ENCODE measurements at regions not wholly inside any gene's neighbourhood (a gene's known extent, or its start where the extent isn't known, plus 50 kb on each side); places are given as distances from the start of the nearest gene placed in this dataset.

- Histone ChIP-seq H3K27ac (no peak overlapping the region), H3K36me3 (no peaks in the 10 kb centered on the region), H3K27me3 (replicated peaks in 1 of 7) (peaks cover 0 to 7% (median 0%) of the 10 kb centered on the region in 7 donors), H3K9me3 (no peaks in the 10 kb centered on the region), H3K4me3 (no peak overlapping the region), H3K4me1 (no peaks in the 10 kb centered on the region)
- WGBS, 5 donors: 0% methylated on average over 1 of the region's 1 CpG
- intact Hi-C loops (cut with DNase I; ENCODE audit: low total_unique reads): no loop called here
- TF ChIP-seq POLR2AphosphoS5 (IDR thresholded peaks at IDR 0.05) (no peak), POLR2A (IDR thresholded peaks at IDR 0.05) (no peak)
- TF ChIP-seq, protein P1, sequence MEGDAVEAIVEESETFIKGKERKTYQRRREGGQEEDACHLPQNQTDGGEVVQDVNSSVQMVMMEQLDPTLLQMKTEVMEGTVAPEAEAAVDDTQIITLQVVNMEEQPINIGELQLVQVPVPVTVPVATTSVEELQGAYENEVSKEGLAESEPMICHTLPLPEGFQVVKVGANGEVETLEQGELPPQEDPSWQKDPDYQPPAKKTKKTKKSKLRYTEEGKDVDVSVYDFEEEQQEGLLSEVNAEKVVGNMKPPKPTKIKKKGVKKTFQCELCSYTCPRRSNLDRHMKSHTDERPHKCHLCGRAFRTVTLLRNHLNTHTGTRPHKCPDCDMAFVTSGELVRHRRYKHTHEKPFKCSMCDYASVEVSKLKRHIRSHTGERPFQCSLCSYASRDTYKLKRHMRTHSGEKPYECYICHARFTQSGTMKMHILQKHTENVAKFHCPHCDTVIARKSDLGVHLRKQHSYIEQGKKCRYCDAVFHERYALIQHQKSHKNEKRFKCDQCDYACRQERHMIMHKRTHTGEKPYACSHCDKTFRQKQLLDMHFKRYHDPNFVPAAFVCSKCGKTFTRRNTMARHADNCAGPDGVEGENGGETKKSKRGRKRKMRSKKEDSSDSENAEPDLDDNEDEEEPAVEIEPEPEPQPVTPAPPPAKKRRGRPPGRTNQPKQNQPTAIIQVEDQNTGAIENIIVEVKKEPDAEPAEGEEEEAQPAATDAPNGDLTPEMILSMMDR (IDR thresholded peaks at IDR 0.05 in 8 of 11, conservative IDR thresholded peaks at IDR 0.05 in 3 of 11): no peak
- DNase-seq: no peak
Measured at GRCh38 chr13:110024645-110024980, 238.2 kb upstream of the IRS2 start.

GRCh38 chr13:110023729-110024644, 237.6 kb upstream of the IRS2 start:
- 45 to 55% (median 48%) methylated on average over 14 of the region's 14 CpGs for WGBS, 5 donors
- Histone ChIP-seq H3K9me3 (no peaks in the 10 kb centered on the region), H3K4me3 (no peak overlapping the region), H3K4me1 (no peaks in the 10 kb centered on the region), H3K27me3 (replicated peaks in 1 of 7) (peaks cover 0 to 7% (median 0%) of the 10 kb centered on the region in 7 donors), H3K27ac (no peak overlapping the region), H3K36me3 (no peaks in the 10 kb centered on the region)
- DNase-seq: no peak
- TF ChIP-seq POLR2AphosphoS5 (IDR thresholded peaks at IDR 0.05): no peak
- TF ChIP-seq, protein P1 (IDR thresholded peaks at IDR 0.05 in 8 of 11, conservative IDR thresholded peaks at IDR 0.05 in 3 of 11): no peak
- TF ChIP-seq POLR2A (IDR thresholded peaks at IDR 0.05): no peak
- intact Hi-C loops (cut with DNase I; ENCODE audit: low total_unique reads): no loop called here

- H3K27ac ChIP-seq: no peak overlapping the region
- intact Hi-C loops (cut with DNase I; ENCODE audit: low total_unique reads): no loop called here
- H3K4me1 ChIP-seq: no peaks in the 10 kb centered on the region
- no peaks in the 10 kb centered on the region for H3K36me3 ChIP-seq
- TF ChIP-seq POLR2AphosphoS5 (IDR thresholded peaks at IDR 0.05) (no peak), POLR2A (IDR thresholded peaks at IDR 0.05) (no peak)
- TF ChIP-seq, protein P1 (IDR thresholded peaks at IDR 0.05 in 8 of 11, conservative IDR thresholded peaks at IDR 0.05 in 3 of 11): no peak
- H3K9me3 ChIP-seq: no peaks in the 10 kb centered on the region
- no peak overlapping the region for H3K4me3 ChIP-seq
- H3K27me3 ChIP-seq (replicated peaks in 1 of 7): peaks cover 0 to 14% (median 0%) of the 10 kb centered on the region in 7 donors
- DNase-seq: no peak
- WGBS, 5 donors: 80 to 85% (median 82%) methylated on average over 11 of the region's 11 CpGs
Measured at GRCh38 chr13:110018009-110018408, 231.6 kb upstream of the IRS2 start.

DNA sequence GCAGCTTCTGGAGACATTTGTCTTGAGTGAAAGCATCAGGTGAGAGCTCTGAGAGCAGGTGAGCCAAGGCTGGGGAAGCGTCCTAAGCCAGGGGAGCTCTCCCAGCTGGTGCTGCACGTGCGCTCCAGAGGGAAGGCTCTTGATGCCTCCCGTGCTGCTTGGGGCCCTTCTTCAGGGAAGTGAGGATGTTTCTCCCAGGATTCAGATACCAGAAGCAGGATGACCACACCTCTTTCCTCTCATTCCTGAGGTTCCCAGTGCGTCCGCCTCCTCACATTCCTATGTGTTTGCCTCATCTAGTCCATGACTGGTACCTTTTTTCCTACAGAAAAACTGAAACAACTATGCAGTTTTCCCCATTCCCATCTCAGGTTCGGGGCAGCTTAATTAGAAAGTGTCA, 231.0 kb upstream of the IRS2 start:
- no peak overlapping the region for H3K27ac ChIP-seq
- H3K27me3 ChIP-seq (replicated peaks in 1 of 7): peaks cover 0 to 14% (median 0%) of the 10 kb centered on the region in 7 donors
- no peak for DNase-seq
- no peak overlapping the region for H3K4me3 ChIP-seq
- no peaks in the 10 kb centered on the region for H3K36me3 ChIP-seq
- H3K9me3 ChIP-seq: no peaks in the 10 kb centered on the region
- WGBS, 5 donors: 70 to 81% (median 76%) methylated on average over 7 of the region's 7 CpGs
- no peaks in the 10 kb centered on the region for H3K4me1 ChIP-seq
- intact Hi-C loops (cut with DNase I; ENCODE audit: low total_unique reads): no loop called here
- TF ChIP-seq POLR2A (IDR thresholded peaks at IDR 0.05) (no peak), POLR2AphosphoS5 (IDR thresholded peaks at IDR 0.05) (no peak)
- TF ChIP-seq, protein P1 (IDR thresholded peaks at IDR 0.05 in 8 of 11, conservative IDR thresholded peaks at IDR 0.05 in 3 of 11): no peak
